Activated naive CD8-positive, alpha-beta T cell treated with anti-CD3 and anti-CD28 coated beads, Interleukin-2, amount 50 U/mL, for 16 hours (primary cell): ENCODE measurements at regions not wholly inside any gene's neighbourhood (a gene's known extent, or its start where the extent isn't known, plus 50 kb on each side); places are given as distances from the start of the nearest gene placed in this dataset.

Experiments used
- DNase-seq: peaks from one replicate; pipeline ENCODE4 v3.0.0-alpha.2; 2020; ENCODE audit warnings: low read depth, low spot score

- no peak for DNase-seq
These were observed 179.6 kb downstream of the LMO4 start for GRCh38 chr1:87508247-87508787.

GRCh38 chr1:87510540-87510939 is 181.9 kb downstream of the LMO4 start:
- no peak for DNase-seq

- no peak for DNase-seq
These were observed 182.8 kb downstream of the LMO4 start for GRCh38 chr1:87511449-87511848.

- DNase-seq, result no peak
These were observed 183.8 kb downstream of the LMO4 start for GRCh38 chr1:87512431-87512830.

GRCh38 chr1:87513255-87513654 is 184.6 kb downstream of the LMO4 start:
- DNase-seq, result no peak

GRCh38 chr1:87513966-87514660 is 185.4 kb downstream of the LMO4 start:
- DNase-seq, result no peak

- DNase-seq, result no peak
These were observed 187.1 kb downstream of the LMO4 start for GRCh38 chr1:87515781-87516180.

GRCh38 chr1:87518794-87519193 is 190.1 kb downstream of the LMO4 start:
- no peak for DNase-seq

- no peak for DNase-seq
These were observed 192.8 kb downstream of the LMO4 start for GRCh38 chr1:87521452-87521851.

GRCh38 chr1:87523466-87523865 is 194.8 kb downstream of the LMO4 start:
- DNase-seq, result no peak

- no peak for DNase-seq
These were observed 195.5 kb downstream of the LMO4 start for GRCh38 chr1:87524021-87524754.

GRCh38 chr1:87528754-87529517 is 200.3 kb downstream of the LMO4 start:
- DNase-seq, result no peak

GRCh38 chr1:87530042-87530807 is 201.5 kb downstream of the LMO4 start:
- DNase-seq, result no peak

- DNase-seq, result no peak
These were observed 206.9 kb downstream of the LMO4 start for GRCh38 chr1:87535551-87535950.

GRCh38 chr1:87539147-87539546 is 210.5 kb downstream of the LMO4 start:
- DNase-seq, result no peak

GRCh38 chr1:87542697-87543096 is 214.0 kb downstream of the LMO4 start:
- no peak for DNase-seq

GRCh38 chr1:87549738-87550137 is 221.1 kb downstream of the LMO4 start:
- no peak for DNase-seq

- DNase-seq, result no peak
These were observed 224.8 kb downstream of the LMO4 start for GRCh38 chr1:87553511-87553910.

GRCh38 chr1:87555366-87555765 is 226.7 kb downstream of the LMO4 start:
- DNase-seq, result no peak

- no peak for DNase-seq
These were observed 227.6 kb downstream of the LMO4 start for GRCh38 chr1:87556326-87556725.

- no peak for DNase-seq
These were observed 230.2 kb downstream of the LMO4 start for GRCh38 chr1:87558921-87559320.

- no peak for DNase-seq
These were observed 231.5 kb downstream of the LMO4 start for GRCh38 chr1:87560137-87560536.
